ENCODE measurements at regions not wholly inside any gene's neighbourhood (a gene's known extent, or its start where the extent isn't known, plus 50 kb on each side); places are given as distances from the start of the nearest gene placed in this dataset.

GRCh38 chr1:221203224-221204054 is 324.2 kb downstream of the HLX start:
- DNase-seq (ENCODE audit: low read depth) = peak; percentile 46

GRCh38 chr1:221204055-221204833 is 325.0 kb downstream of the HLX start:
- no peak for DNase-seq (ENCODE audit: low read depth)

GRCh38 chr1:221206076-221206475 is 326.8 kb downstream of the HLX start:
- no peak for DNase-seq (ENCODE audit: low read depth)

- no peak for DNase-seq (ENCODE audit: low read depth)
Observed at GRCh38 chr1:221212926-221213325, 333.7 kb downstream of the HLX start.

GRCh38 chr1:221217029-221217428 is 337.8 kb downstream of the HLX start:
- DNase-seq (ENCODE audit: low read depth) = no peak

- no peak for DNase-seq (ENCODE audit: low read depth)
Observed at GRCh38 chr1:221223281-221223680, 344.0 kb downstream of the HLX start.

GRCh38 chr1:221227460-221227859 is 348.2 kb downstream of the HLX start:
- DNase-seq (ENCODE audit: low read depth) = no peak

- no peak for DNase-seq (ENCODE audit: low read depth)
Observed at GRCh38 chr1:221227872-221228337, 348.7 kb downstream of the HLX start.

GRCh38 chr1:221228594-221228993 is 349.4 kb downstream of the HLX start:
- DNase-seq (ENCODE audit: low read depth) = no peak

- no peak for DNase-seq (ENCODE audit: low read depth)
Observed at GRCh38 chr1:221230605-221231004, 351.4 kb downstream of the HLX start.

GRCh38 chr1:221234791-221235190 is 355.5 kb downstream of the HLX start:
- no peak for DNase-seq (ENCODE audit: low read depth)

- DNase-seq (ENCODE audit: low read depth) = no peak
Observed at GRCh38 chr1:221237587-221237986, 358.3 kb downstream of the HLX start.

GRCh38 chr1:221239181-221239580 is 359.9 kb downstream of the HLX start:
- DNase-seq (ENCODE audit: low read depth) = no peak

- no peak for DNase-seq (ENCODE audit: low read depth)
Observed at GRCh38 chr1:221239792-221240191, 360.5 kb downstream of the HLX start.

- no peak for DNase-seq (ENCODE audit: low read depth)
Observed at GRCh38 chr1:221240690-221241089, 361.4 kb downstream of the HLX start.

GRCh38 chr1:221241157-221241556 is 361.9 kb downstream of the HLX start:
- no peak for DNase-seq (ENCODE audit: low read depth)

- DNase-seq (ENCODE audit: low read depth) = no peak
Observed at GRCh38 chr1:221241592-221241991, 362.3 kb downstream of the HLX start.

- no peak for DNase-seq (ENCODE audit: low read depth)
Observed at GRCh38 chr1:221246067-221246466, 366.8 kb downstream of the HLX start.

- DNase-seq (ENCODE audit: low read depth) = no peak
Observed at GRCh38 chr1:221246628-221247415, 367.6 kb downstream of the HLX start.

- DNase-seq (ENCODE audit: low read depth) = no peak
Observed at GRCh38 chr1:221251580-221251979, 372.3 kb downstream of the HLX start.

GRCh38 chr1:221254813-221255212 is 375.6 kb downstream of the HLX start:
- no peak for DNase-seq (ENCODE audit: low read depth)

GRCh38 chr1:221256773-221257172 is 377.5 kb downstream of the HLX start:
- no peak for DNase-seq (ENCODE audit: low read depth)

All from stimulated activated CD8-positive, alpha-beta memory T cell treated with anti-CD3 and anti-CD28 coated beads, Interleukin-4, amount 100 ng/mL, for 24 hours (primary cell).